ENCODE measurements at regions not wholly inside any gene's neighbourhood (a gene's known extent, or its start where the extent isn't known, plus 50 kb on each side); places are given as distances from the start of the nearest gene placed in this dataset.
"Not testable (repeated sequence)": the region's sequence is repeated elsewhere in the genome, so short reads cannot be mapped to it uniquely, and the experiment has no call there.

- DNase-seq (ENCODE audit: low read depth in 2 of 2): no peak
Observed at GRCh38 chr6:15956205-15957106, 172.4 kb upstream of the MYLIP start.

GRCh38 chr6:15955484-15955883, 173.4 kb upstream of the MYLIP start:
- DNase-seq (ENCODE audit: low read depth in 2 of 2): no peak

GRCh38 chr6:15953152-15953880, 175.6 kb upstream of the MYLIP start:
- DNase-seq (ENCODE audit: low read depth in 2 of 2): no peak

DNA sequence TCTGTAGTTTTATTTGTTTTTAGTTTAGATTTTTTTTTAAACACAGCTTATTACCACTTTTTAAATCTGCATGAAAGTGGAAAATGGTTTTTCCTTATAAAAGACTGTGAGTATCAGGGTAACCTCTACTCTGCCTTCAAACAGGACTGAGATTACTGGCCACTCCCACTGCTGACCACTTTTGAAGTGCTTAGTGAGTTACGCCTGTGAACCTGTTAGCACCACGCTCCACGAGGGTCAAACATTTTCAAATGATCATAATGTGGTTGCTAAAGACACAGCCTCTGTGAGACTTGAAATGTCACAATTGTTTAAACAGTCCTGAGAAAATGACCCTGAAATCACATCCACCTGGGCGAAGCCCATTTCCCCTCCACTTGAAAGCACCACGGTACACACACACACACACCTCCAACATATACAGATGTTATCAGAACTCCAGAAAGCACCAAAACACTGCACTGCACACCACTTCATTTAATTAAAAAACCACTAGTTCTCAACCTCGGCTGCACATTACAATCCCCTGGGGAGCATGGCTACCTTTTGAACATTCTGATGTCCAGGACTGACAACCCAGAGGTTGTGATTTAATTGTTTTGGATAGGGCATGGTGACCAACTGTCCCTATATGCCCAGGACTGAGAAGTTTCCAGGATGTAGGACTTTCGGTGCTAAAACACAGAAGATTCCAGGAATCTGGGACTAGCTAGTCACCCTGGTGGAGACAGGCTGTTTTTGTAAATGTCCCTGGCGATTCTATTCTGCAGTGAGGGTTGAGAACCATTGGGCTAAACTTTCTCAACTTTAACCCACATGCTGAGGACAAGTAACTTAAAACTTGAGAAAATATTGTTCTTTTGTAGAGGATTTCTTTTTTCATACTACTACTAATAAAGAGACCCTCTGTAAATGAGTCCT, 176.4 kb upstream of the MYLIP start:
- DNase-seq (ENCODE audit: low read depth in 2 of 2): no peak

DNA sequence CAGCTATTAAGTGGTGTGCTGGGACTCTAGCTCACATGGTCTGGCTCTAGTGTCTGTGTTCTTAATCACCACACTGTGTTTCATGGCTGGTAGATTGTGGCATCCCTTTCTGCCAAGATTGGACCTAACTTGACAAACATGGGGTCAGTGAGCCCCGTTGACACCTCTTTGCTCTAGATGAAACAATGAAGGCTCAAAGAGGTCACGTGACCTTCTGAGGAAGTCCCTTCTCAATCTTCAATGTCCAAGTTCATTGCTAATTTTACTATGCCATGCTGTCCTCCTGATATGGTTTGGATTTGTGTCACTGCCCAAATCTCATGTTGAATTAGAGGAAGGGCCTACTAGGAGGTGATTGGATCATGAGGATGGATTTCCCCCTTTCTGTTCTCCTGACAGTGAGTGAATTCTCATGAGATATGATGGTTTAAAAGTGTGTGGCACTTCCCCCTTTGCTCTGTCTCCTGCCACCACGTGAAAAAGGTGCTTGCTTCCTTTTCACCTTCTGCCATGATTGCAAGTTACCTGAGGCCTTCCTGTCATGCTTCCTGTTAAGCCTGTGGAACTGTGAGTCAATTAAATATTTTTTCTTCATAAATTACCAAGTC, 177.8 kb upstream of the MYLIP start:
- DNase-seq (ENCODE audit: low read depth in 2 of 2): no peak

DNA sequence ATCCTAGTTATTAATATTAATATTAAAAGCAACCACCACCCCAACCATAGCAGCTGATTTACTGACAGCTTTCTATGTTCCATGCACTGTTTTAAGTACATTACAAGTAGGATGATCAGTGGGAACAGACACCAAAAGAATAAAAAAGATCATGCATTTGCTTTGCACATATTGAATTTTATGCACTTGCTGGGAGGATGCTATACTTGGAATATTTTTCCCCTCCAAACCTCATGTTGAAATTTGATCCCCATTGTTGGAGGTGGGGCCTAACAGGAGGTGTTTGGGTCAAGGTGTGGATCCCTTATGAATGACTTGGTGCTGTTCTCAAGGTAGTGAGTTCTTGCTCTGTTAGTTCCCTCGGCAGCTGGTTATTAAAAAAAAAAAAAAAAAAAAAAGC, 178.9 kb upstream of the MYLIP start:
- no peak for DNase-seq (ENCODE audit: low read depth in 2 of 2)

GRCh38 chr6:15948930-15949900, 179.7 kb upstream of the MYLIP start:
- DNase-seq (ENCODE audit: low read depth in 2 of 2): no peak

GRCh38 chr6:15947923-15948322, 181.0 kb upstream of the MYLIP start:
- DNase-seq (ENCODE audit: low read depth in 2 of 2): no peak

GRCh38 chr6:15947436-15947835, 181.4 kb upstream of the MYLIP start:
- no peak for DNase-seq (ENCODE audit: low read depth in 2 of 2)

DNA sequence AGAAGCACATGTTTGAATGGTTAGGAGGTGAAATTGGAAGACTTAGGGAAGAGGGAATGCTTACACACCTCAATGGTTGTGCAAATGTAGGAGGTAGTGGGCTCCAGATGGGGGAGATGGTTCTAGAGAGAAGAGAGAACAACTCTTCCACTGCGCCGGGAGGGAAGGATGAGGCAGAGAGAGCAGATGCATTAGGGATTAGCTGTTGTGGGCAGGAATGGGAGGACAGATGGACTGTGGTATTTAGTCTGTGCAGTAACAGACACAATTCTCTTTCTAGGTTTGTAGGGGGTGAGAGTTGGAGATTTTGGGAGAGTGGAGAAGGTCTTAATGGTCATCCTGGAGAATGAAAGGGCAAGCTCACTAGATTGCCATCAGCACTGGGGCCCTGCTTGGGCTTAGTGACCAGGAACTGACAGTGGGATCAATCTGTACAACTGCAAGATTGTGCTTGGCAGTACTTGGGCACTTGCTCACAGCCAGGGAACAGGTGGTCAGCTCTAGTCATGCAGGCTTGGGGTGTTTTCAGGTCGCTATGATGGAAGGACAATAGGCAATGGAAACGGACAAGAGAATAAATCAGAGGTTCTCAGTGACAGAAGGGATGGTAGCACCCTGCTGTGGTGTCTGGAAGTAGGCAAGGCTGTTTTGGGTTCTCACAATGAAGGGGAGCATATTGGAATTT, 182.0 kb upstream of the MYLIP start:
- DNase-seq (ENCODE audit: low read depth in 2 of 2): no peak

DNA sequence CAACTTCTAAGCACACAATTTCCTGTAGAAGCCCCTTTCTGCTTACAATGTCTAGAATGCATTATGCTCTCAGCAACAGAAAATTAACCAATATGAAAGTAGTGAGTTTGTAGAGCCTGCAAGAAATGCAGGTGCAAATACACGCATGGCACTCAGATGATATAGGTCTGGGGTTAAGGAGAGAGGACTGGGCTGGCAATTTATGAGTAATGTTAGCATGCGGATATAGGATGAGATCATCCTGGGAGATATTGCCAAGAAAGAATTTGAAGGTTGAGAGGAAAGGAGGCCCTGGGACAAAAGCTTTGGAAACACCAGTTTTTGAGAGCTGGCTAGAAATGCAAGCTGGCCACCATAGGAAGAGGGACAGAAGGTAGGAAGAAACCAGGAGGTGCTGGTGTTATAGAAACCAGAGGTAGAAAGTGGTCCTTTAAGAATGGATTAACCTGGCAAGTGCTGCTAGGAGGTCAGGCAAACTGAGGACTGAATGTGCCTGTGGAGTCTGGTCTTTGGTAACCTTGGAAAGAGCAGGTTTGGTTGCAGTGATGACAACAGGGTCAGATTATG, 183.2 kb upstream of the MYLIP start:
- no peak for DNase-seq (ENCODE audit: low read depth in 2 of 2)

GRCh38 chr6:15943423-15943822, 185.5 kb upstream of the MYLIP start:
- no peak for DNase-seq (ENCODE audit: low read depth in 2 of 2)

DNA sequence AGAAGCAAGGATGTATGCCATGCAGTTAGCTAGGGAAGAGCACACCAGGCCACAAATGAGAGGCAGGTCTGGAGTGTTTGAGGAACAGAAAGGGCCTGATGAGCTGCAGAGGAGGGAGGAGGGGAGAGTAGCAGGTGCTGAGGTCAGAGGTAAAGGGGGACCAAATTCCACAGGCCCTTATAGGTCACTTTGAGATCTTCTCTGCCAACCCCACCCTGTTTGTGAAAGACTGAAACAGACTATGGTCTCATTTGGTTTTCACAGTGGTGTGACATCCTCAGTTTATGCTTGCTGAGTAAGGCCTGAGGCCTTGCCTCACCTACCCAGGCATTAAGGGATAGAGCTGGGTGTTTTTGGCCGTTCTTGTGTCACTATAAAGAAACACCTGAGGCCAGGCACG, 187.7 kb upstream of the MYLIP start:
- DNase-seq (ENCODE audit: low read depth in 2 of 2): no peak

DNA sequence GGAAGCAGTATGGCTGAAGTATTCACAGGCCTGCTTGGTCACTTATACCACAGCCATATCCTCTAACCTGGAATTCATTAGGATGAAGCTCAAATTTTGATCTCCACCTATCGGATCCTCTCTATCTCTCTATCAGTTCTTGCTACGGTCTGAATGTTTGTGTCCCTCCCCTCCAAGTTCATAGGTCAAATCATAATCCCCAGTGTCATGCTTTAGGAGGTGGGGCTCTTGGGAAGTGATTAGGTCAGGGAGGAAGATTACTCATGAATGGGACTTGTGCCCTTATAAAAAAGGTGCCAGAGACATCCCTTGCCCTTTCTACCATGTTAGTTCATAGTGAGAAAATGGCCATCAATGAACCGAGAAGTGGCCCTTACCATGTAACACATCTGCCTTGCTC, 190.8 kb upstream of the MYLIP start:
- no peak for DNase-seq (ENCODE audit: low read depth in 2 of 2)

GRCh38 chr6:15937602-15938001, 191.3 kb upstream of the MYLIP start:
- DNase-seq (ENCODE audit: low read depth in 2 of 2): no peak

DNA sequence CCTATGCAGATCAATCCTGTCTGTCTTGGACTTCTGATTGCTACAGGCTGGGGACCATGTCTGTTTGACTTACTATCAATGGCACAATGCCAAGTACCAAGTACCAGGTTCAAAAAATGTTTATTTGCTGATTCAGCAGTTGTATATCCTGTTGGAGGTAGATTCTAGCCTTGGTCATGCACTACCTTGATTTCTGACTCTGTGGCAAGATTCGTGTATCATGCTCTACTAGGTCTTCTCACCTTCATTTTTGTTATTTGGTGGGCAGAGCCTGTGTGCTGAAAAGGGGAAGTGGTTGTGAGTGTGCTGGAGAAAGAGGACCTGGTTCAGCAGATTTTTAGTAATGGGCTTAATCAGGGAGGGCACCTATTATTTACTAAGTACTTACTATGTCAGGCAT, 192.4 kb upstream of the MYLIP start:
- no peak for DNase-seq (ENCODE audit: low read depth in 2 of 2)

DNA sequence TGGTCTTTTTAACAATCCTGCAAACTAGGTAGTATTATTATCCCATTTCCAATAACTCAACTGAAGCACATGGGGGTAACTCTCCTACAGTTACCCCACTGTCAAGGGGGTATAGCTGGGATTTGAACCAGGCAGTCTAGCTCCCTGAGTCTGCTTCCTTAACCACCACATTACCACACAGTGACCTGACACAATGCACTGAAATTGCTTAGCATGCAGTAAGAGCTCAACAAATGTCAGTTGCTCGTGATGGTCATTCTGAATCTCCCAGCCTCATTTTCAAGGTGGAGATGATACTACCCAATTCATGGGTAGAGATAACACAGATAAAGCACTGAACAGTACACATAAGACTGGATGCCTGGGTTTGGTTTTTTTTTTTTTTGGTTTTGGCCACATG, 193.2 kb upstream of the MYLIP start:
- no peak for DNase-seq (ENCODE audit: low read depth in 2 of 2)

- not testable (repeated sequence) for DNase-seq (ENCODE audit: low read depth in 2 of 2)
Observed at GRCh38 chr6:15931697-15932096, 197.2 kb upstream of the MYLIP start.

- DNase-seq (ENCODE audit: low read depth in 2 of 2): no peak
Observed at GRCh38 chr6:15930207-15930606, 198.7 kb upstream of the MYLIP start.

- no peak for DNase-seq (ENCODE audit: low read depth in 2 of 2)
Observed at GRCh38 chr6:15929685-15930084, 199.2 kb upstream of the MYLIP start.

Data from stimulated activated CD4-positive, alpha-beta T cell treated with anti-CD3 and anti-CD28 coated beads, Interleukin-12 subunit alpha, Interleukin-12 subunit beta, amount 100 ng/mL, for 24 hours (primary cell).